Prostate gland (tissue), 2 donors: ENCODE measurements at regions not wholly inside any gene's neighbourhood (a gene's known extent, or its start where the extent isn't known, plus 50 kb on each side); places are given as distances from the start of the nearest gene placed in this dataset.

Experiments
- POLR2AphosphoS5 ChIP-seq: sonication (generic); formaldehyde crosslinking; IDR thresholded peaks from one replicate; pipeline ENCODE4 v1.6.1; 2017; ENCODE audit warnings: antibody characterized with exemption
- TF ChIP-seq, protein P1 (sequence below), 4 experiments: fragments of 200-600 bp in 2 of 4; fragments of 450-650 bp in 2 of 4; sonication (generic) in 2 of 4; IDR thresholded peaks; 1 replicate in 3 of 4; 2 replicates in 1 of 4; pipeline ENCODE4 v1.5.1; 2016 to 2019; ENCODE audit warnings: antibody characterized with exemption in 4 of 4, mild to moderate bottlenecking in 2 of 4, moderate library complexity in 2 of 4

DNA sequence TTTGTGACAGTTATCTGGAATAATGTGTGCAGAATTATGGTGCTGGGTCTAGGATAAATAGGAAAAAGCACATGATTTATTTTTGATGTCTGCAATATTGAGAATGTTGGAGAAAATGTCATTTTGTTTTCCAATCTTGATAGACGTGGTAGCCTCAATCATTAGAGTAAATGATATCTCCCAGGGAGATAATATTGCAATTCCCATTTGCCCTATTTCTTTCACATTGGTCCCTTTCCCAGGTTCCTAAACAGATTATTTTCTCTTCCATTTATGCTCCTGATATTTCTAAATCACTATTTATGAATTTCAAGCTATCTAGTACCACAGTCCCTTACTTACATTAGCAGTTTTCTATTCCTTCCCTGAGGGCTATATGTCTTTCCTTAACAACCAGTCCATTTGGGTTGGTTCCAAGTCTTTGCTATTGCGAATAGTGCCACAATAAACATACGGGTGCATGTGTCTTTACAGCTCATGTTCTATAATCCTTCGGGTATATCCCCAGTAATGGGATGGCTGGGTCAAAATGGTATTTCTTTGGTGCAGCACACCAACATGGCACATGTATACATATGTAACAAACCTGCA lies 447.3 kb downstream of the PLA2G4A start:
- TF ChIP-seq, protein P1, sequence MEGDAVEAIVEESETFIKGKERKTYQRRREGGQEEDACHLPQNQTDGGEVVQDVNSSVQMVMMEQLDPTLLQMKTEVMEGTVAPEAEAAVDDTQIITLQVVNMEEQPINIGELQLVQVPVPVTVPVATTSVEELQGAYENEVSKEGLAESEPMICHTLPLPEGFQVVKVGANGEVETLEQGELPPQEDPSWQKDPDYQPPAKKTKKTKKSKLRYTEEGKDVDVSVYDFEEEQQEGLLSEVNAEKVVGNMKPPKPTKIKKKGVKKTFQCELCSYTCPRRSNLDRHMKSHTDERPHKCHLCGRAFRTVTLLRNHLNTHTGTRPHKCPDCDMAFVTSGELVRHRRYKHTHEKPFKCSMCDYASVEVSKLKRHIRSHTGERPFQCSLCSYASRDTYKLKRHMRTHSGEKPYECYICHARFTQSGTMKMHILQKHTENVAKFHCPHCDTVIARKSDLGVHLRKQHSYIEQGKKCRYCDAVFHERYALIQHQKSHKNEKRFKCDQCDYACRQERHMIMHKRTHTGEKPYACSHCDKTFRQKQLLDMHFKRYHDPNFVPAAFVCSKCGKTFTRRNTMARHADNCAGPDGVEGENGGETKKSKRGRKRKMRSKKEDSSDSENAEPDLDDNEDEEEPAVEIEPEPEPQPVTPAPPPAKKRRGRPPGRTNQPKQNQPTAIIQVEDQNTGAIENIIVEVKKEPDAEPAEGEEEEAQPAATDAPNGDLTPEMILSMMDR (IDR thresholded peaks at IDR 0.05) = no peak
- no peak for TF ChIP-seq POLR2AphosphoS5
